Tibial nerve (tissue), 3 donors: ENCODE measurements at regions not wholly inside any gene's neighbourhood (a gene's known extent, or its start where the extent isn't known, plus 50 kb on each side); places are given as distances from the start of the nearest gene placed in this dataset.

Experiments used
- CTCF ChIP-seq, 5 experiments: fragments of 200-600 bp in 3 of 5; fragments of 450-650 bp in 2 of 5; sonication (generic) in 3 of 5; IDR thresholded peaks; one replicate each; pipeline ENCODE4 v1.5.1; 2016 to 2019; ENCODE audit warnings: antibody characterized with exemption in 5 of 5, mild to moderate bottlenecking in 3 of 5, moderate library complexity in 2 of 5
- POLR2A ChIP-seq, 2 donors: fragments of 450-650 bp; IDR thresholded peaks; one replicate each; pipeline ENCODE4 v1.6.1; 2017; ENCODE audit warnings: antibody characterized with exemption in 2 of 2, mild to moderate bottlenecking in 2 of 2, moderate library complexity in 2 of 2

- TF ChIP-seq CTCF (IDR thresholded peaks at IDR 0.05) (no peak), POLR2A (IDR thresholded peaks at IDR 0.05) (no peak)
Observed at GRCh38 chr11:13848031-13848430, 114.5 kb upstream of the SPON1 start.
